GM19351 (cell line): ENCODE measurements at regions not wholly inside any gene's neighbourhood (a gene's known extent, or its start where the extent isn't known, plus 50 kb on each side); places are given as distances from the start of the nearest gene placed in this dataset.
"Not testable (repeated sequence)": the region's sequence is repeated elsewhere in the genome, so short reads cannot be mapped to it uniquely, and the experiment has no call there.

ENCODE experiments used
- ATAC-seq: cut with Tn5 transposase; IDR thresholded peaks from one replicate; pipeline ENCODE4 v1.9.1; 2021; ENCODE audit warnings: mild to moderate bottlenecking, moderate library complexity; ENCODE audit not compliant: unreplicated experiment

GRCh38 chr1:206404309-206405027, 65.8 kb upstream of the IKBKE start:
- not testable (repeated sequence) for ATAC-seq

GRCh38 chr1:206405282-206405681, 65.0 kb upstream of the IKBKE start:
- ATAC-seq = not testable (repeated sequence)

- not testable (repeated sequence) for ATAC-seq
Observed at GRCh38 chr1:206408371-206409288, 61.6 kb upstream of the IKBKE start.

- ATAC-seq = no peak
Observed at GRCh38 chr1:206411321-206411720, 59.0 kb upstream of the IKBKE start.

- no peak for ATAC-seq
Observed at GRCh38 chr1:206415942-206416341, 54.3 kb upstream of the IKBKE start.

GRCh38 chr1:206417774-206418614, 52.3 kb upstream of the IKBKE start:
- no peak for ATAC-seq

GRCh38 chr1:206419250-206419649, 51.0 kb upstream of the IKBKE start:
- no peak for ATAC-seq

- no peak for ATAC-seq
Observed at GRCh38 chr1:206419783-206420182, 50.5 kb upstream of the IKBKE start.

- ATAC-seq = no peak
Observed at GRCh38 chr1:206420471-206420870, 49.8 kb upstream of the IKBKE start.
